ENCODE measurements at regions not wholly inside any gene's neighbourhood (a gene's known extent, or its start where the extent isn't known, plus 50 kb on each side); places are given as distances from the start of the nearest gene placed in this dataset.
A peak's percentile ranks its signal among the peaks of the same experiment; 100 is the strongest.
"Not testable (repeated sequence)": the region's sequence is repeated elsewhere in the genome, so short reads cannot be mapped to it uniquely, and the experiment has no call there.

GRCh38 chr13:63455938-63456337, 2040.3 kb upstream of the PCDH20 start:
- intact Hi-C loops (cut with DNase I) = no loop called here
- H3K27ac ChIP-seq (ENCODE audit: low read length) = no peak overlapping the region
- no peaks in the 10 kb centered on the region for H3K4me1 ChIP-seq (ENCODE audit: control insufficient read depth, insufficient read depth, low read length)
- H3K4me3 ChIP-seq (ENCODE audit: low read length) = no peak overlapping the region
- no peaks in the 10 kb centered on the region for H3K27me3 ChIP-seq (ENCODE audit: control insufficient read depth, insufficient read depth)
- DNase-seq (no peak), ATAC-seq (no peak)
- 88% methylated on average over 3 of the region's 3 CpGs for WGBS
- H3K9me3 ChIP-seq (ENCODE audit: control insufficient read depth, low read length) = no peaks in the 10 kb centered on the region

GRCh38 chr13:63449550-63449949, 2033.9 kb upstream of the PCDH20 start:
- Histone ChIP-seq H3K4me3 (ENCODE audit: low read length) (no peak overlapping the region), H3K27ac (ENCODE audit: low read length) (no peak overlapping the region), H3K4me1 (ENCODE audit: control insufficient read depth, insufficient read depth, low read length) (no peaks in the 10 kb centered on the region), H3K9me3 (ENCODE audit: control insufficient read depth, low read length) (no peaks in the 10 kb centered on the region), H3K27me3 (ENCODE audit: control insufficient read depth, insufficient read depth) (no peaks in the 10 kb centered on the region)
- ATAC-seq (no peak), DNase-seq (no peak)
- 21% methylated on average over 1 of the region's 1 CpG for WGBS
- intact Hi-C loops (cut with DNase I) = no loop called here

- Histone ChIP-seq H3K4me1 (ENCODE audit: control insufficient read depth, insufficient read depth, low read length) (no peaks in the 10 kb centered on the region), H3K9me3 (ENCODE audit: control insufficient read depth, low read length) (no peaks in the 10 kb centered on the region), H3K4me3 (ENCODE audit: low read length) (no peak overlapping the region), H3K27ac (ENCODE audit: low read length) (no peak overlapping the region), H3K27me3 (ENCODE audit: control insufficient read depth, insufficient read depth) (no peaks in the 10 kb centered on the region)
- 70% methylated on average over 3 of the region's 3 CpGs for WGBS
- no peak for ATAC-seq
- DNase-seq = no peak
- intact Hi-C loops (cut with DNase I) = no loop called here
Measured at GRCh38 chr13:63448692-63449091, 2033.0 kb upstream of the PCDH20 start.

- ATAC-seq (no peak), DNase-seq (no peak)
- intact Hi-C loops (cut with DNase I) = no loop called here
- 74% methylated on average over 6 of the region's 6 CpGs for WGBS
- Histone ChIP-seq H3K4me3 (ENCODE audit: low read length) (no peak overlapping the region), H3K27ac (ENCODE audit: low read length) (no peak overlapping the region), H3K4me1 (ENCODE audit: control insufficient read depth, insufficient read depth, low read length) (no peaks in the 10 kb centered on the region), H3K9me3 (ENCODE audit: control insufficient read depth, low read length) (no peaks in the 10 kb centered on the region), H3K27me3 (ENCODE audit: control insufficient read depth, insufficient read depth) (no peaks in the 10 kb centered on the region)
Measured at GRCh38 chr13:63446329-63446728, 2030.7 kb upstream of the PCDH20 start.

GRCh38 chr13:63444225-63444624, 2028.6 kb upstream of the PCDH20 start:
- H3K27me3 ChIP-seq (ENCODE audit: control insufficient read depth, insufficient read depth); H3K4me3 ChIP-seq (ENCODE audit: low read length); intact Hi-C loops (cut with DNase I); H3K27ac ChIP-seq (ENCODE audit: low read length); H3K9me3 ChIP-seq (ENCODE audit: control insufficient read depth, low read length); ATAC-seq; H3K4me1 ChIP-seq (ENCODE audit: control insufficient read depth, insufficient read depth, low read length); DNase-seq: not testable (repeated sequence)
- 85% methylated on average over 3 of the region's 3 CpGs for WGBS

GRCh38 chr13:63438951-63439350, 2023.3 kb upstream of the PCDH20 start:
- DNase-seq (no peak), ATAC-seq (no peak)
- intact Hi-C loops (cut with DNase I) = no loop called here
- Histone ChIP-seq H3K9me3 (ENCODE audit: control insufficient read depth, low read length) (no peaks in the 10 kb centered on the region), H3K27me3 (ENCODE audit: control insufficient read depth, insufficient read depth) (no peaks in the 10 kb centered on the region), H3K4me1 (ENCODE audit: control insufficient read depth, insufficient read depth, low read length) (no peaks in the 10 kb centered on the region), H3K27ac (ENCODE audit: low read length) (no peak overlapping the region), H3K4me3 (ENCODE audit: low read length) (no peak overlapping the region)
- WGBS = 26% methylated on average over 4 of the region's 4 CpGs

GRCh38 chr13:63436325-63436668, 2020.6 kb upstream of the PCDH20 start:
- ATAC-seq (no peak), DNase-seq (no peak)
- Histone ChIP-seq H3K4me3 (ENCODE audit: low read length) (no peak overlapping the region), H3K27me3 (ENCODE audit: control insufficient read depth, insufficient read depth) (no peaks in the 10 kb centered on the region), H3K4me1 (ENCODE audit: control insufficient read depth, insufficient read depth, low read length) (no peaks in the 10 kb centered on the region), H3K9me3 (ENCODE audit: control insufficient read depth, low read length) (no peaks in the 10 kb centered on the region), H3K27ac (ENCODE audit: low read length) (no peak overlapping the region)
- WGBS = 59% methylated on average over 2 of the region's 2 CpGs
- intact Hi-C loops (cut with DNase I) = no loop called here

GRCh38 chr13:63435667-63436324, 2020.1 kb upstream of the PCDH20 start:
- no peaks in the 10 kb centered on the region for H3K9me3 ChIP-seq (ENCODE audit: control insufficient read depth, low read length)
- H3K4me3 ChIP-seq (ENCODE audit: low read length) = no peak overlapping the region
- peak in 1 of 2 donors; percentile 20 for ATAC-seq
- intact Hi-C loops (cut with DNase I) = no loop called here
- WGBS = 34% methylated on average over 2 of the region's 2 CpGs
- H3K4me1 ChIP-seq (ENCODE audit: control insufficient read depth, insufficient read depth, low read length) = no peaks in the 10 kb centered on the region
- H3K27me3 ChIP-seq (ENCODE audit: control insufficient read depth, insufficient read depth) = no peaks in the 10 kb centered on the region
- no peak overlapping the region for H3K27ac ChIP-seq (ENCODE audit: low read length)
- DNase-seq = no peak

- DNase-seq = no peak
- no peak for ATAC-seq
- no peaks in the 10 kb centered on the region for H3K27me3 ChIP-seq (ENCODE audit: control insufficient read depth, insufficient read depth)
- H3K27ac ChIP-seq (ENCODE audit: low read length) = no peak overlapping the region
- H3K4me3 ChIP-seq (ENCODE audit: low read length) = no peak overlapping the region
- H3K9me3 ChIP-seq (ENCODE audit: control insufficient read depth, low read length) = no peaks in the 10 kb centered on the region
- no peaks in the 10 kb centered on the region for H3K4me1 ChIP-seq (ENCODE audit: control insufficient read depth, insufficient read depth, low read length)
- intact Hi-C loops (cut with DNase I) = no loop called here
Measured at GRCh38 chr13:63433546-63434150, 2018.0 kb upstream of the PCDH20 start.

GRCh38 chr13:63427170-63427569, 2011.5 kb upstream of the PCDH20 start:
- ATAC-seq (no peak), DNase-seq (no peak)
- no peak overlapping the region for H3K4me3 ChIP-seq (ENCODE audit: low read length)
- intact Hi-C loops (cut with DNase I) = no loop called here
- WGBS = 85% methylated on average over 2 of the region's 2 CpGs
- no peaks in the 10 kb centered on the region for H3K9me3 ChIP-seq (ENCODE audit: control insufficient read depth, low read length)
- H3K27me3 ChIP-seq (ENCODE audit: control insufficient read depth, insufficient read depth) = no peaks in the 10 kb centered on the region
- no peaks in the 10 kb centered on the region for H3K4me1 ChIP-seq (ENCODE audit: control insufficient read depth, insufficient read depth, low read length)
- H3K27ac ChIP-seq (ENCODE audit: low read length) = no peak overlapping the region

GRCh38 chr13:63425131-63425530, 2009.5 kb upstream of the PCDH20 start:
- ATAC-seq = no peak
- DNase-seq = no peak

GRCh38 chr13:63421123-63421522, 2005.5 kb upstream of the PCDH20 start:
- H3K4me3 ChIP-seq (ENCODE audit: low read length) = no peak overlapping the region
- intact Hi-C loops (cut with DNase I) = no loop called here
- H3K27ac ChIP-seq (ENCODE audit: low read length) = no peak overlapping the region
- ATAC-seq (no peak), DNase-seq (no peak)
- 60% methylated on average over 3 of the region's 3 CpGs for WGBS
- H3K9me3 ChIP-seq (ENCODE audit: control insufficient read depth, low read length) = no peaks in the 10 kb centered on the region
- no peaks in the 10 kb centered on the region for H3K27me3 ChIP-seq (ENCODE audit: control insufficient read depth, insufficient read depth)
- no peaks in the 10 kb centered on the region for H3K4me1 ChIP-seq (ENCODE audit: control insufficient read depth, insufficient read depth, low read length)

More at GRCh38 chr13:63425131-63425530, 2009.5 kb upstream of the PCDH20 start:
- Histone ChIP-seq H3K4me3 (ENCODE audit: low read length) (no peak overlapping the region), H3K9me3 (ENCODE audit: control insufficient read depth, low read length) (no peaks in the 10 kb centered on the region), H3K4me1 (ENCODE audit: control insufficient read depth, insufficient read depth, low read length) (no peaks in the 10 kb centered on the region), H3K27me3 (ENCODE audit: control insufficient read depth, insufficient read depth) (no peaks in the 10 kb centered on the region), H3K27ac (ENCODE audit: low read length) (no peak overlapping the region)
- intact Hi-C loops (cut with DNase I) = no loop called here
- 50% methylated on average over 2 of the region's 2 CpGs for WGBS
